ENCODE measurements at regions not wholly inside any gene's neighbourhood (a gene's known extent, or its start where the extent isn't known, plus 50 kb on each side); places are given as distances from the start of the nearest gene placed in this dataset.

GRCh38 chr2:216554286-216554685 lies 55.6 kb downstream of the RPL37A start:
- Histone ChIP-seq H3K4ac (ENCODE audit: low read depth, low read length) (peak overlapping the region; percentile 88), H2BK120ac (ENCODE audit: low read depth, low read length) (peak overlapping the region; percentile 96), H3K27ac (ENCODE audit: insufficient read depth, low read length) (no peak overlapping the region), H3K36me3 (ENCODE audit: control insufficient read depth, insufficient read depth, low read length) (no peaks in the 10 kb centered on the region), H3K27me3 (ENCODE audit: control insufficient read depth, insufficient read depth, low read length) (no peaks in the 10 kb centered on the region), H4K5ac (ENCODE audit: low read depth, low read length) (peak overlapping the region; percentile 80), H3K4me1 (ENCODE audit: control insufficient read depth, insufficient read depth, low read length) (peaks cover 50% of the 10 kb centered on the region), H3K56ac (ENCODE audit: extremely low read depth, insufficient read depth, low read length) (no peak overlapping the region), H3K23ac (ENCODE audit: low read depth, low read length) (peak overlapping the region; percentile 63; the same call in 1 of the 2 replicates), H2BK5ac (ENCODE audit: low read depth, low read length, poor library complexity, severe bottlenecking) (peak overlapping the region; percentile 39), H3K79me1 (ENCODE audit: low read depth in 1 of 2, low read length in 2 of 2) (no peaks in the 10 kb centered on the region), H4K20me1 (ENCODE audit: insufficient read depth, low read length) (no peaks in the 10 kb centered on the region), H2AFZ (replicated peaks; ENCODE audit: low read length, poor library complexity) (no peak overlapping the region), H3K9me1 (ENCODE audit: insufficient read depth, low read length) (peaks cover 19% of the 10 kb centered on the region), H2AK5ac (ENCODE audit: low read depth, low read length) (peak overlapping the region; percentile 72; the same call in 1 of the 2 replicates), H3K18ac (ENCODE audit: low read depth, low read length) (peak overlapping the region; percentile 72), H4K8ac (ENCODE audit: low read depth in 2 of 2, low read length in 2 of 2) (peak overlapping the region; percentile 42 to 74; a peak in 2 of 4 replicates), H3K9me3 (ENCODE audit: control insufficient read depth, insufficient read depth, low read length) (no peaks in the 10 kb centered on the region), H3K14ac (replicated peaks; ENCODE audit: low read depth, low read length) (peak overlapping the region; percentile 84), H3K9ac (ENCODE audit: low read depth, low read length) (no peak overlapping the region), H3K4me2 (ENCODE audit: low read depth, low read length) (no peak overlapping the region), H2AK9ac (replicated peaks; ENCODE audit: low read depth, low read length, poor library complexity) (no peak overlapping the region), H2BK20ac (ENCODE audit: low read depth, low read length) (peak overlapping the region; percentile 63), H3K4me3 (ENCODE audit: insufficient read depth, low read depth, low read length) (no peak overlapping the region), H2BK15ac (ENCODE audit: low read depth, low read length) (peak overlapping the region; percentile 90; the same call in 2 of the 3 replicates), H4K91ac (ENCODE audit: insufficient read depth, low read depth, low read length) (peak overlapping the region; percentile 90)
- intact Hi-C loops (cut with micrococcal nuclease) (no loop called here), in situ Hi-C loops (cut with MboI; ENCODE audit: low sequenced_read_pairs) (no loop called here), dilution Hi-C loops (cut with HindIII; ENCODE audit: low sequenced_read_pairs, unreplicated experiment) (no loop called here)
- ATAC-seq (ENCODE audit: low read depth) (no peak), DNase-seq (no peak)
- ChIA-PET POLR2A (ENCODE audit: unreplicated experiment) (no interaction called here), CTCF (no interaction called here)
- TF ChIP-seq SMC3 (IDR thresholded peaks at IDR 0.05; ENCODE audit: low read depth, low read length), result no peak
- TF ChIP-seq FOS (IDR thresholded peaks at IDR 0.05; ENCODE audit: low read depth, low read length), result no peak
- TF ChIP-seq RAD21 (IDR thresholded peaks at IDR 0.05; ENCODE audit: low read length), result no peak
- no peak for TF ChIP-seq MAFK (IDR thresholded peaks at IDR 0.05; ENCODE audit: low read depth, low read length)
- no peak for TF ChIP-seq POLR2A (IDR thresholded peaks at IDR 0.05; ENCODE audit: low read depth, low read length)
- TF ChIP-seq CHD1 (IDR thresholded peaks at IDR 0.05; ENCODE audit: low read depth, low read length), result no peak
- no peak for TF ChIP-seq MXI1 (IDR thresholded peaks at IDR 0.05; ENCODE audit: borderline replicate concordance, low read depth, low read length)
- TF ChIP-seq NFE2L2 (IDR thresholded peaks at IDR 0.05; ENCODE audit: low read depth, low read length), result no peak
- no peak for TF ChIP-seq RCOR1 (IDR thresholded peaks at IDR 0.05; ENCODE audit: insufficient replicate concordance, low read length)
- TF ChIP-seq RFX5 (IDR thresholded peaks at IDR 0.05; ENCODE audit: low read depth, low read length), result no peak
- no peak for TF ChIP-seq MAZ (IDR thresholded peaks at IDR 0.05; ENCODE audit: borderline replicate concordance, low read depth, low read length)
- TF ChIP-seq ELK1 (IDR thresholded peaks at IDR 0.05; ENCODE audit: borderline replicate concordance, low read depth, low read length), result no peak
- no peak for TF ChIP-seq USF2 (IDR thresholded peaks at IDR 0.05; ENCODE audit: low read depth, low read length)
- no peak for TF ChIP-seq CTCF (conservative IDR thresholded peaks at IDR 0.05; ENCODE audit: low read depth, low read length)
- BruUV-seq (replicated peaks), result no TSS peak
- WGBS, 2 experiments (ENCODE audit: extremely low coverage in 2 of 2, insufficient read length in 1 of 2), result 100% methylated on average over 1 of the region's 3 CpGs; no CpG with 5 or more reads in 1 of the 2 experiments
